ENCODE measurements at regions not wholly inside any gene's neighbourhood (a gene's known extent, or its start where the extent isn't known, plus 50 kb on each side); places are given as distances from the start of the nearest gene placed in this dataset.
A peak's percentile ranks its signal among the peaks of the same experiment; 100 is the strongest.

DNA sequence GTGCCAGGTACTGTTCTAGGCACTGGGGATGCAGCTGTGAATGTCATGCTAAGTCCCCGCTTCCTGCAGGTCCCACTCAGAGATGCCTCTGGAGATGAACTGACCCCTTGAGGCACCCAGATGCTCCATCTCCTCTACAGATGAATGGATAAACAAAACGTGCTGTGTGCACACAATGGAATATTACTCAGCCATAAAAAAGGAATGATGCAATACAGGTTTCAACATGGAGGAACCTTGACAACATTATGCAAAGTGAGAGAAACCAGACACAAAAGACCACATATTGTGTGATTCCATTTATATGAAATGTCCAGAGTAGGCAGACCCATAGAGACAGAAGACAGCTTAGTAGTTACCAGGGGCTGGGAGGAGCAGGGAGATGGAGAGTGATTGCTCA, 320.1 kb upstream of the DIO3 start:
- no peak overlapping the region for H2BK15ac ChIP-seq (ENCODE audit: low read depth, low read length)
- H3K4me2 ChIP-seq (ENCODE audit: low read depth, low read length), result no peak overlapping the region
- DNase-seq, result no peak
- BruUV-seq (replicated peaks), result no TSS peak
- no peaks in the 10 kb centered on the region for H3K36me3 ChIP-seq (ENCODE audit: control insufficient read depth, insufficient read depth, low read length)
- no peak overlapping the region for H3K14ac ChIP-seq (replicated peaks; ENCODE audit: low read depth, low read length)
- no peak overlapping the region for H2BK5ac ChIP-seq (ENCODE audit: low read depth, low read length, poor library complexity, severe bottlenecking)
- H3K27ac ChIP-seq (ENCODE audit: insufficient read depth, low read length), result no peak overlapping the region
- WGBS, 2 experiments (ENCODE audit: extremely low coverage in 2 of 2, insufficient read length in 1 of 2), result no CpG with 5 or more reads among the region's 2 CpGs
- ChIA-PET CTCF (no interaction called here), POLR2A (ENCODE audit: unreplicated experiment) (no interaction called here)
- no peaks in the 10 kb centered on the region for H3K4me1 ChIP-seq (ENCODE audit: control insufficient read depth, insufficient read depth, low read length)
- H2AK9ac ChIP-seq (replicated peaks; ENCODE audit: low read depth, low read length, poor library complexity), result no peak overlapping the region
- no peaks in the 10 kb centered on the region for H3K79me1 ChIP-seq (ENCODE audit: low read depth in 1 of 2, low read length in 2 of 2)
- dilution Hi-C loops (cut with HindIII; ENCODE audit: low sequenced_read_pairs, unreplicated experiment) (no loop called here), intact Hi-C loops (cut with micrococcal nuclease) (no loop called here), in situ Hi-C loops (cut with MboI; ENCODE audit: low sequenced_read_pairs) (loop anchor here (25.0 kb wide), 2 partner anchors 529 to 829 kb away; no protein-coding TSS in a partner anchor)
- H2AFZ ChIP-seq (replicated peaks; ENCODE audit: low read length, poor library complexity), result no peak overlapping the region
- no peak overlapping the region for H4K91ac ChIP-seq (ENCODE audit: insufficient read depth, low read depth, low read length)
- H4K8ac ChIP-seq (ENCODE audit: low read depth in 2 of 2, low read length in 2 of 2), result no peak overlapping the region
- TF ChIP-seq MAZ (IDR thresholded peaks at IDR 0.05; ENCODE audit: borderline replicate concordance, low read depth, low read length) (no peak), CEBPB (IDR thresholded peaks at IDR 0.05; ENCODE audit: low read depth, low read length) (peak; percentile 40; the same call in 1 of the 2 replicates)
- H3K9ac ChIP-seq (ENCODE audit: low read depth, low read length), result no peak overlapping the region
- no peak overlapping the region for H2AK5ac ChIP-seq (ENCODE audit: low read depth, low read length)
- no peak overlapping the region for H4K5ac ChIP-seq (ENCODE audit: low read depth, low read length)
- no peak overlapping the region for H3K18ac ChIP-seq (ENCODE audit: low read depth, low read length)
- H3K9me3 ChIP-seq (ENCODE audit: control insufficient read depth, insufficient read depth, low read length), result peaks cover 12% of the 10 kb centered on the region
- no peak overlapping the region for H3K4ac ChIP-seq (ENCODE audit: low read depth, low read length)
- H4K20me1 ChIP-seq (ENCODE audit: insufficient read depth, low read length), result no peaks in the 10 kb centered on the region
- no peak overlapping the region for H2BK20ac ChIP-seq (ENCODE audit: low read depth, low read length)
- H3K56ac ChIP-seq (ENCODE audit: extremely low read depth, insufficient read depth, low read length), result no peak overlapping the region
- H2BK120ac ChIP-seq (ENCODE audit: low read depth, low read length), result no peak overlapping the region
- H3K9me1 ChIP-seq (ENCODE audit: insufficient read depth, low read length), result no peaks in the 10 kb centered on the region
- no peak for ATAC-seq (ENCODE audit: low read depth)
- H3K27me3 ChIP-seq (ENCODE audit: control insufficient read depth, insufficient read depth, low read length), result peaks cover 28% of the 10 kb centered on the region
- H3K23ac ChIP-seq (ENCODE audit: low read depth, low read length), result no peak overlapping the region
- no peak overlapping the region for H3K4me3 ChIP-seq (ENCODE audit: insufficient read depth, low read depth, low read length)
